ENCODE measurements at regions not wholly inside any gene's neighbourhood (a gene's known extent, or its start where the extent isn't known, plus 50 kb on each side); places are given as distances from the start of the nearest gene placed in this dataset.

DNA sequence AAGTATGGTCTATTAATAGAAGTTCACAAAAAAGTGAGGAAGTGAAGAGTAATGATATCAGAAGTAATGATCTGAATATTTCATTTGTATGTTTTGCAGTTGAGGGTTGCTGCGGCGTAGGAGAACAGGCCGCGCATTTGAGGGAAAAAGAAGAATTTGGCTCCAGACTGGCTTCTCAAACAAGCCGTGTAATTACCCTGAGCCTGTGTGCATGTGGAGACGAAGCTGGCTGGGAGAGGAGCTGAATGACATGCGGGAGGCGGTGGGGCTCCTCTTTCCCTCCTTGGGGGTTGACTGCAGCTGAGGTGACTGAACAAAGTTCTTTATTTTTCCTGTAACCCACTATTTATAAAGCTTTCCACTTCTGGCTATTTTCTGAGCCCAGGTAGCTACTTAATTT lies 115.5 kb upstream of the AFDN start:
- no peak for DNase-seq

DNA sequence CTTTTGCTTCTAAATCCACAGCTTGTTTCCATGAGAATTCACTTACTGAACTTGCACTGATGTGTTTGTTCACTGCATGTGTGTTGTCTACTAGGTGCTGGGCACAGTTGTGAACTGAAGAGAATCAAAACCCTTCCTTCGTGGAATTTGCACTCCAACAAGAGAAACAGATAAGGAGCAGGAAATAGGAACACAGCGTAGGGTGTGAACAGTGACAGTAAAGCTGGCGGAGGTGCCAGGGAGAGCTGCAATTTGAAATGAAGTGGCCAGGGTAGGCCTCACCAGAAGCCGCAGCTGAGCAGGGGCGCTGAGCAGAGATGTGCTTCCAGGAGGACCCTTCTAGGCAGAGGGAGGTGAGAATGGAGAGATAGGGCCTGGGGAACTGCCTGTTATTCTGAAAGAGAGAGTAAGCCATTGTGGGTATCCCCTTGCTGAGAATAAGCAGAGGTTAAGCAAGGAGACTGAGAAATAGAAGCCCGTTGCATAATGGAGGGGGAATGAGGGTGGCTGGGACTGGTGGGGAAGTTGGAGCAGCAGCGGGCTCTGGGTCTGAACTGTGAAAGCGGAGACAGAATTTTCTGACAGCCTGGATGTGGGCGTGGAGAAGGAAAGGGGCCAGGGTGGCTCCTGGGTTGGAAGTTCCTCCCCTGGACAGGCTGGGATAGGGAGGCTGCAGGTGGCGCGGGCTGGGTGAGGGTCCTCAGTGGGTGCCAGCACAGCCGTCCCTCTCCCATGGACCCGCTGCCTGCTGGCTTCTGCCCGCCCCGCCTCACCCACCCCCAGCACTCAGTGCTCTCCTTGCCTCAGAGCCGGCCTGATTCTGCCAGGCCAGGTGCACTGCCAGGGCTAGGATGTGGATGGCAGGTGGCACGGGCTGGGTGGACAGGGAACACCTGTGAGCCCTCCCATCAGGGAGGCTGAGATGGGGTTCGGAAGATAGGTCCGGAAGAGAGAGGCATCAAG lies 114.7 kb upstream of the AFDN start:
- no peak for DNase-seq

DNA sequence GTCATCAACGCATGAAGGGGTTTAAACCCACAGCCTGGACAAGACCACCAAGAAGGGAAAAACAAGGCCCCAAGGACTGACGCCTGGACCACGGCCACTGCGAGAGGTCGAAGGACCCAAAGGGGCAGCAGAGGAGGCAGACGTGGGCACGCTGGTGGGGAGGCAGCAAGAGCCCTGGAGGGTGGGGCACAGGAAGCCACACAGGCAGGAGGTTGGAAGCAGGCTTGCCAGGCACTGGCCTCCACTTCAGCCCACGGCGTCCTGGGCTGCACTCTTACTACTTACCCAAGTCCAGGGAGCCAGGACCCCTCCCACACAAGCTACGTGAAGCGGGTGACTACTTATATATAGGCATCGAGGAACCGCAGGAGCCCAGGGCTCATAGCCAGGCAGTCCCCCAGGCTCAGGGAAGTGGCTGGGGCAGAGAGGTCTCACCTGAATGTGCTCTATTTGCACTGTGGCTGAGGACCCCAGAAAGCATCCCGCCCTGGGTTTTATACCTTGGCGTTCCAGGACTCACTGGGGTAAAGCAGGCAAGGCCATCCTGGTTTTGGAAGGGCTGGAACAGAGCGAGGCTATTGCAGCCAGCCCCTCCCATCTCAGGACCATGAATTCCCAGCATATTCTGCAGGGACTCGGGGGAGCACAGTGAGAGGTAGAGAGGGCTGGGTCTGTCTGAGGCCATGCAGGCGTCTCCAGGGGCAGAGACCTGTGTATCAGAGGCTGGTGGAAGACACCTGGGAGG lies 113.8 kb upstream of the AFDN start:
- no peak for DNase-seq

GRCh38 chr6:167714152-167714551 lies 112.6 kb upstream of the AFDN start:
- no peak for DNase-seq

GRCh38 chr6:167717455-167717854 lies 109.3 kb upstream of the AFDN start:
- DNase-seq: no peak

GRCh38 chr6:167717867-167718266 lies 108.8 kb upstream of the AFDN start:
- DNase-seq: no peak

- DNase-seq: no peak
These were observed 106.8 kb upstream of the AFDN start for GRCh38 chr6:167719920-167720319.

- DNase-seq: no peak
These were observed 106.0 kb upstream of the AFDN start for GRCh38 chr6:167720456-167721285.

DNA sequence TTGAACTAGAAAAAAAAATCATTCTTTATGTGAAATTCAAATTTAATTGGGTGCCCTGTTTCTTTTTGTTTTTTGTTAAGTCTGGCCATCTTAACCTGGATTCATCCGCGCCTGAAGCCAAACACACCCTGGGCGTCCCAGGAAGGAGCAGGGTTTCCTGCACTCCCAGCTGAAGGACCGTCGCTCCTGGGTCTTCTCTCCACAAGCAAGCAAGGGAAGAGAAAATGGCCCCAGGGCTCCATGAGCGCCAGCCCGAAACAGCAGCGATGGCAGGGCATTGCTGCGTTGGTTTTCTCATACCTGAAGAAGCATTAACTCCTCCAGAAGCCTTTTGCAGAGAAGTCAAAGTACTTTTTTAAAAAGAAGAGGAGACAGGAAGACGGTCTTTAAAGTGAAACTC lies 105.4 kb upstream of the AFDN start:
- no peak for DNase-seq

GRCh38 chr6:167722634-167723309 lies 103.9 kb upstream of the AFDN start:
- DNase-seq: no peak

GRCh38 chr6:167726043-167726621 lies 100.6 kb upstream of the AFDN start:
- no peak for DNase-seq

GRCh38 chr6:167730441-167730840 lies 96.3 kb upstream of the AFDN start:
- no peak for DNase-seq

- no peak for DNase-seq
These were observed 95.5 kb upstream of the AFDN start for GRCh38 chr6:167731216-167731615.

DNA sequence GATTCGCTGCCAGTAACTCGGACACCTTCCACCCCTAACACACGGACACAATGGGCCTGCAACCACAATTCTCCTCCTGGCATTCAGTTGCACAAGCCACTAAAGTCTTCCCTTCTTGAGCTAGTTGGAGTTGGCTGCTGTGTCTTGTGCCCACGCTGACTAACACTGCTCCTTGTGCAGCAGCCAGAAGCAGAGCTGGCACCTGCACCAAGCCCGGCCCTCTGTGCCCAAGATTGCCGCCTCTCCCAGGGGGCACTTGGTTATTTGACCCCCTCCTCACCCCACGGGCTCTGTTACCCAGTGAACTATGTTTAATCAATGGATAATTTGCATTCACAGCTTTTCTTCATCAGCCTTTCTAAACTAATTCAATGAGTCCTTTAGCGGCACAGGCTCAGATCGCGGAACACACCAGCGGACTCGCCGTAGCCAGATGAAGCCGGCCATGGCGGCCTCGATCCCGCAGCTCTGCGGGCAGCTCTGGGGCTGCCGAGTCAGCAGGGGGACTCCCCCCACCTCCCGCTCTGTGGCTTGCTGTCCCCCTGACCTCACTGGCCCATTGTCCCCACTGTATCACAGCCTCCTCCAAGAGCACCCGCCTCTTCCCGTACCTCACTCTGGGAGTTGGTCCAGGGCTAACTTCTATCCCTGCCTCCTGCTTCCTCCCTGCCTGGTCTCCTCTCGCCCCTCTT lies 94.8 kb upstream of the AFDN start:
- DNase-seq: no peak

DNA sequence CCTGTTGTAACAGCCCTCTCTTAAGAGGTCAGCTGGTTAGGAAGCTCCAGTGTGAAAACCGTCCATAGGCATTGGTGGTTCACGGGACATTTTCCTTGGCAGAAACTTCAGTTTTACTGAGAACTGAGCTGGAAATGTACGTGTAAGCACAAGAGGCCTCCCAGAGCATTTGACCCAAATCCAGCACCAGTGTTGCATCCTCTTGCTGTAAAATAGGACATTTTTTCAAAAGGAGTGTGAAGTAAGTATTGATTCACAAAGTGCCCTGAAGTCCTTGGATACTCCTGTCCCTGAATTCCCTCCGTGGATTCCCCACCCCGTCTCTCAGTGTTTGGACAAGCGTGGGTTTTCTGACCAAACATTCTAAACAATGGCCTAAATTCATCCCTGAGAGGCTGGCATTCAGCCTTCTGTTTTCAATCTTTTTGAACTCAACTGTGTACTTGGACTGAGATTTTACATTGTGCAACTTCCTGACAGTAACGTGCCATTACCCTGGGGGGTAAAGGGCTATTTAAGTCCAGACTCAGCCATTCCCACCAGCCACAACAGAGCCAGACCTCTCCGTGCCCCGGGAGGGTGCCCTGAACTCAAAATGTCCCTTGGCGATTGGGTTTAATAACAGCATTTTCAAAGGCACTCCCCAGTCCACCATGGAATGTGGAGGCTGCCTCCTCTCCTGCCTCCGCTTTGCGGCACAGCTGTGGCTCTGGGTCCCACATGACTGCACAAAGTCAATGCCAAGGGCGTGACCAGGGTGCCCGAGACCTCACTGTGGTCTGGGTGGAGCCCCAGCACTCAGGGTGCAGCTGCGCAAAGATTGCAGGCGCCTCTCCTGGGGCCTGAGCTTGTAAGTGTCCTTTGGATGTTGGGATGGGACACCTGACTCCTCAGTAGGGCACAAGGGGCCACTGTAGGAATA lies 92.7 kb upstream of the AFDN start:
- DNase-seq: no peak

DNA sequence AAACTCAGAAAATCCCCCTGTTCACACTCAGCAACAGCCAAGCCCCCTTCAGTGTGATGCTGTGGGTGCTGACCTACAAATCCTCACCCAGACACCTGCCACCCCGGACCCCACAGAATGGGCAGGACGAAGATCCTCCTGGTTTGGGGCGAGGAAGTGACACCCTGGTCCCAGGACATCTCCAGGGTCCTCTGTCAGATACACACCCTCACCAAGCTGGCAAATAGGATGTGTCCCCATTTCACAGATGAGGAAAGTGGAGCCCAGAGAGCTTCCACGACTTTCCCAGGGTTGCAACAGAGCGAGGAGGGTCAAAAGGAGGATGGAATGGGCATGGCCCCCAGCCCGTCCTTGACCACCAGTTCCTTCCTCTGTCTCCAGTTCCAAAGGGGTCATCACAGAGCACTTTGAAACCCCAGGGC lies 92.0 kb upstream of the AFDN start:
- no peak for DNase-seq

DNA sequence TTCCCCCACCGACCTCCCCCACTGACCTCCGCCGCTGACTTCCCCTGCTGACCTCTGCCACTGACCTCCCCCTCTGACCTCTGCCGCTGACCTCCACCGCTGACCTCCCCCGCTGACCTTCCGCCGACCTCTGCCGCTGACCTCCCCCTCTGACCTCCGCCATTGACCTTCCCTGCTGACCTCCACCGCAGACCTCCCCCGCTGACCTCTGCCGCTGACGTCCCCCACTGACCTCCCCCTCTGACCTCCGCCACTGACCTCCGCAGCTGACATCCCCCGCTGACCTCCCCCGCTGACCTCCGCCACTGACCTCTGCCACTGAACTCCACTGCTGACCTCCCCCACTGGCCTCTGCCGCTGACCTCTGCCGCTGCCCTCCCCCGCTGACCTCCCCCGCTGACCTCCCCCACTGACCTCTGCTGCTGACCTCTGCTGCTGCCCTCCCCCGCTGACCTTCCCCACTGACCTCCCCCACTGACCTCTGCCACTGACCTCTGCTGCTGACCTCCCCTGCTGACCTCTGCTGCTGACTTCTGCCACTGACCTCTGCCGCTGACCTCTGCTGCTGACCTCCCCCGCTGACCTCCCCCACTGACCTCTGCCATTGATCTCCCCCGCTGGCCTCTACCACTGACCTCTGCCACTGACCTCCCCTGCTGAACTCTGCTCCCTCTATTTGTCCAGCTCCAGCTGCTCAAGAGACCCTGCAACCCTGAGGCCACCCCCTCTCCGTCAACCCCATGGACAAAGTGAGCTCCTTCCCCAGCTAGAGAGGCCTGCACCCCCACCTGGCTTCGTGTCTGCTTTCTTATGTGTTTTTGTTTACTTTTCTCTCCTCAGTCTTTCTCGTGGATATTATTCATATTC lies 91.4 kb upstream of the AFDN start:
- no peak for DNase-seq

GRCh38 chr6:167735951-167736288 lies 90.8 kb upstream of the AFDN start:
- DNase-seq: no peak

DNA sequence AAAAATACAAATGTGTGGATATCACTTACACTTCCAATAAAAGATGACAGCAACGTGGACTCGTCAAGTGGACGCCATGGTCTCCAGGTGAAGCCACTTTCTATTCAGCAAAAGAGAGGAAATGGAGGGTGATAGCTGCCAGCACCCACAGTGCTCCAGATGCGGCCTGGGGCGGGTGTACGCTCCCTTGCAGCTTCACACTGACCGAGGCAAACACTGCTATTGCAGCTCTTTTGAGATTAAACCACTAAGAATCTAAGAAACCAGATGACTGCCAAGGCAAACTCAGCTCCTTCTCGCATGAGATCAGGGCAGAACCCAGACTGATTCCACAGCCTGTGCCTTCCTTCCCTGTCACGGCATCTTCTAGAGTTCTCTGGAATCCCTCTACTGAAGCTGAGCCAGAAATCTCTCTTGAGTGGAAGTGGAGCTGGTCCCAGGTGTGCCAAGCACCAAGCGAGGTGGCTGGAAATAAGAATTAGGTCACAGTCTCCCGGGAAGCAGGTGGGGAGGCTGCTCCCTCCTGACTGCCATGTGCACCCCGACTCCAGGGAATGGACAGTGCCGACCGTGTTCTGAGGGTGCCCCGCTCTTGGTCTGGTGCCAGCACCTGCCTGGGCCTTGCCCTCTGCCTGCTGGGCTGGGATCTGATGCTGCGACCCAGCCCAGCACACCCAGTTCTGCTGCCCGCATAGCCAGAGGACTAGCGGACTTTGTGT lies 90.1 kb upstream of the AFDN start:
- no peak for DNase-seq

All from CD4-positive, alpha-beta T cell treated with Interleukin-10 for 1 hour (primary cell).